ENCODE measurements at regions not wholly inside any gene's neighbourhood (a gene's known extent, or its start where the extent isn't known, plus 50 kb on each side); places are given as distances from the start of the nearest gene placed in this dataset.

GRCh38 chr6:137405806-137406205 lies 88.4 kb downstream of the OLIG3 start:
- H3K79me2 ChIP-seq (ENCODE audit: control insufficient read depth in 1 of 2, insufficient read depth in 2 of 2, low read length in 2 of 2), result no peaks in the 10 kb centered on the region
- no peak overlapping the region for H3K18ac ChIP-seq (ENCODE audit: extremely low read depth, low read length)
- no peaks in the 10 kb centered on the region for H3K9me3 ChIP-seq (ENCODE audit: insufficient read depth in 2 of 2, low read depth in 1 of 2, low read length in 1 of 2)
- H3K4me1 ChIP-seq (replicated peaks in 1 of 4; ENCODE audit: control insufficient read depth in 3 of 4, insufficient read depth in 4 of 4, low read length in 3 of 4), result no peaks in the 10 kb centered on the region; a peak in 1 of 7 replicates
- no peak for FAIRE-seq
- H4K20me1 ChIP-seq (replicated peaks in 1 of 2; ENCODE audit: control insufficient read depth in 1 of 2, insufficient read depth in 2 of 2, low read length in 2 of 2), result no peaks in the 10 kb centered on the region
- no peak overlapping the region for H2AK5ac ChIP-seq (ENCODE audit: low read depth, low read length)
- DNase-seq (ENCODE audit: low read depth in 1 of 2, low spot score in 2 of 2), result no peak
- H3K14ac ChIP-seq (ENCODE audit: insufficient read length), result no peak overlapping the region
- no peak overlapping the region for H2BK120ac ChIP-seq (replicated peaks; ENCODE audit: low read depth, low read length)
- no peaks in the 10 kb centered on the region; the same call in 1 of the 2 replicates for H3K79me1 ChIP-seq (ENCODE audit: low read depth, low read length)
- H3K4me2 ChIP-seq (ENCODE audit: insufficient read depth in 1 of 2, low read depth in 2 of 2, low read length in 2 of 2), result no peak overlapping the region
- no peak overlapping the region for H2BK20ac ChIP-seq (ENCODE audit: low read length)
- POLR2A ChIA-PET (ENCODE audit: partially characterized antibody), result no interaction called here
- no peak overlapping the region for H3K56ac ChIP-seq (replicated peaks; ENCODE audit: insufficient read length, low read depth, low read length)
- no peak overlapping the region for H4K5ac ChIP-seq (ENCODE audit: insufficient read length, low read depth, low read length)
- TF ChIP-seq YY1 (IDR thresholded peaks at IDR 0.05; ENCODE audit: low read depth, low read length) (no peak), BACH1 (IDR thresholded peaks at IDR 0.05; ENCODE audit: low read length) (no peak), ATF3 (IDR thresholded peaks at IDR 0.05; ENCODE audit: insufficient read depth, low read depth, low read length) (no peak), MAX (IDR thresholded peaks at IDR 0.05) (no peak), GABPA (IDR thresholded peaks at IDR 0.05; ENCODE audit: borderline replicate concordance, insufficient read depth, low read length) (no peak), RBBP5 (IDR thresholded peaks at IDR 0.05; ENCODE audit: borderline replicate concordance, low read depth, low read length) (no peak), CREB1 (IDR thresholded peaks at IDR 0.05) (no peak), TAF7 (optimal IDR thresholded peaks at IDR 0.05; ENCODE audit: borderline replicate concordance, low read depth, low read length) (no peak), POLR2AphosphoS5 (IDR thresholded peaks at IDR 0.05; ENCODE audit: low read depth, low read length) (no peak), RXRA (IDR thresholded peaks at IDR 0.05; ENCODE audit: insufficient read depth, low read depth, low read length) (no peak), MAFK (IDR thresholded peaks at IDR 0.05; ENCODE audit: low read depth, low read length) (no peak), JUND (IDR thresholded peaks at IDR 0.05; ENCODE audit: low read length) (no peak), KDM1A (IDR thresholded peaks at IDR 0.05; ENCODE audit: borderline replicate concordance, low read length) (no peak)
- no peak overlapping the region for H3K27ac ChIP-seq (ENCODE audit: low read depth, low read length)
- H3K36me3 ChIP-seq (ENCODE audit: control insufficient read depth in 2 of 4, insufficient read depth in 4 of 4, low read length in 3 of 4), result no peaks in the 10 kb centered on the region
- CTCF ChIA-PET (ENCODE audit: partially characterized antibody), result interaction anchor here (1.1 to 2.3 kb wide), 6 partner anchors 9 to 394 kb away, joined by 3 to 8 read pairs (median 4); no protein-coding TSS in a partner anchor
- no peak overlapping the region for H3K9ac ChIP-seq (replicated peaks in 1 of 4; ENCODE audit: extremely low read depth in 1 of 4, low read depth in 3 of 4, low read length in 3 of 4)
- H2AFZ ChIP-seq (ENCODE audit: low read length), result no peak overlapping the region
- H3K4me3 ChIP-seq (ENCODE audit: extremely low read depth in 1 of 4, insufficient read depth in 2 of 4, low read depth in 3 of 4, low read length in 4 of 4), result no peak overlapping the region
- no peak overlapping the region for H3K23ac ChIP-seq (ENCODE audit: insufficient read length)
- no peak overlapping the region for H2BK15ac ChIP-seq (ENCODE audit: low read length)
- no peaks in the 10 kb centered on the region for H3K27me3 ChIP-seq (replicated peaks in 1 of 4; ENCODE audit: control insufficient read depth in 3 of 4, extremely low read depth in 1 of 4, insufficient read depth in 3 of 4, low read length in 3 of 4)
- no peak overlapping the region for H2BK12ac ChIP-seq (ENCODE audit: low read depth, low read length)
- no peak overlapping the region for H2BK5ac ChIP-seq (ENCODE audit: low read depth, low read length)
- H4K91ac ChIP-seq (replicated peaks; ENCODE audit: insufficient read length, low read length), result no peak overlapping the region
- H3K23me2 ChIP-seq (ENCODE audit: low read depth, low read length), result no peaks in the 10 kb centered on the region
- H4K8ac ChIP-seq (ENCODE audit: extremely low read depth, insufficient read depth, low read length), result no peak overlapping the region
- no peak overlapping the region for H3K4ac ChIP-seq (replicated peaks; ENCODE audit: insufficient read length, low read depth, low read length)

Data from H1 (cell line).